ENCODE measurements at regions not wholly inside any gene's neighbourhood (a gene's known extent, or its start where the extent isn't known, plus 50 kb on each side); places are given as distances from the start of the nearest gene placed in this dataset.

DNA sequence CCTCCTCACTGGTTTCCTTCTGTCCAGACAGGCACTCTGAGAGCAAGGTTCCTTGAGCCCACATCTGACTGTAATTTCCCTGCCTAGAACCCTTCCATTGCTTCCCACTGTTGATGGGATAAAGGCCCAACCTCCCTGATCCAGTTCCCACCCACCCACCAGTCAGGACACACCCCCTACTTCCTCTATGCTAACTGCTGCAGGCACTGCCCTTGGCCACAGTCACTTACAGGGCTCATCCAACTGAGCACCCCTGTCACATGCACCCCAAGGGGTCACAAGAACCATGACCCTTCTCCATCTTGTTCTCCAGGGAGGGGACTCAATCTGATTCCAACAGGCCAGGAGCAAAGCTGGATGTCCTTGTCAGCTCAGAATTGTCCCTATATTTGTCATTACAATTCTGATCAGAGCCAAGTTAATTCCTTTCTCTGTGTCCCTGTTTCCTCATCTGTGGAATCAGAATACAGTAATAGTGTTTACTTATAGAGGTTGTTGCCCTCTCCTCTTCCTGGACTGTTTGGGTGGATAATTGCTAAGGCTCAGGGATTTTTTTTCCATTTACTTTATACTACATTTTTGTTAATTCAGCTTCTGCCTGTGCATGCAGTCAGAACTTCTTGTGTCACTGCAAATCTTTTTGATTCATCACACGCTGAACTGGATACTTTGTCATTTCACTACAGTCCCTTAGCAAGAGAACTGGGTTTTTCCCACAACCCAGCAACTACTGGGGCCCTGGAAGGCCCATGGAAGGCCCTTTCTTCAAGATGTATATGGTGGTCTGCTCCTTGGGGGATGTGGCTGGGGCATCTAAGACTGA is 105.6 kb upstream of the MAMLD1 start:
- in situ Hi-C loops (cut with HindIII; ENCODE audit: low pct_unique_long_range_greater_than_20kb, low sequenced_read_pairs) (no loop called here), intact Hi-C loops (cut with micrococcal nuclease; ENCODE audit: unreplicated experiment) (no loop called here)
- CTCF ChIA-PET, result interaction anchor here (0.6 kb wide), 1 partner anchor 212 kb away, joined by 3 read pairs; no protein-coding TSS in a partner anchor
- ATAC-seq, result no peak
- H3K9me3 ChIP-seq (ENCODE audit: control insufficient read depth, insufficient read depth, low read depth, low read length), result no peaks in the 10 kb centered on the region
- no peaks in the 10 kb centered on the region for H3K36me3 ChIP-seq (ENCODE audit: control insufficient read depth, insufficient read depth, low read length)
- H3K27me3 ChIP-seq (ENCODE audit: control insufficient read depth, insufficient read depth, low read length), result no peaks in the 10 kb centered on the region
- no peaks in the 10 kb centered on the region for H3K4me1 ChIP-seq (ENCODE audit: control insufficient read depth, insufficient read depth, low read length)
- H3K4me3 ChIP-seq (ENCODE audit: low read depth in 2 of 2, low read length in 2 of 2), result no peak overlapping the region
- TF ChIP-seq, protein P1, sequence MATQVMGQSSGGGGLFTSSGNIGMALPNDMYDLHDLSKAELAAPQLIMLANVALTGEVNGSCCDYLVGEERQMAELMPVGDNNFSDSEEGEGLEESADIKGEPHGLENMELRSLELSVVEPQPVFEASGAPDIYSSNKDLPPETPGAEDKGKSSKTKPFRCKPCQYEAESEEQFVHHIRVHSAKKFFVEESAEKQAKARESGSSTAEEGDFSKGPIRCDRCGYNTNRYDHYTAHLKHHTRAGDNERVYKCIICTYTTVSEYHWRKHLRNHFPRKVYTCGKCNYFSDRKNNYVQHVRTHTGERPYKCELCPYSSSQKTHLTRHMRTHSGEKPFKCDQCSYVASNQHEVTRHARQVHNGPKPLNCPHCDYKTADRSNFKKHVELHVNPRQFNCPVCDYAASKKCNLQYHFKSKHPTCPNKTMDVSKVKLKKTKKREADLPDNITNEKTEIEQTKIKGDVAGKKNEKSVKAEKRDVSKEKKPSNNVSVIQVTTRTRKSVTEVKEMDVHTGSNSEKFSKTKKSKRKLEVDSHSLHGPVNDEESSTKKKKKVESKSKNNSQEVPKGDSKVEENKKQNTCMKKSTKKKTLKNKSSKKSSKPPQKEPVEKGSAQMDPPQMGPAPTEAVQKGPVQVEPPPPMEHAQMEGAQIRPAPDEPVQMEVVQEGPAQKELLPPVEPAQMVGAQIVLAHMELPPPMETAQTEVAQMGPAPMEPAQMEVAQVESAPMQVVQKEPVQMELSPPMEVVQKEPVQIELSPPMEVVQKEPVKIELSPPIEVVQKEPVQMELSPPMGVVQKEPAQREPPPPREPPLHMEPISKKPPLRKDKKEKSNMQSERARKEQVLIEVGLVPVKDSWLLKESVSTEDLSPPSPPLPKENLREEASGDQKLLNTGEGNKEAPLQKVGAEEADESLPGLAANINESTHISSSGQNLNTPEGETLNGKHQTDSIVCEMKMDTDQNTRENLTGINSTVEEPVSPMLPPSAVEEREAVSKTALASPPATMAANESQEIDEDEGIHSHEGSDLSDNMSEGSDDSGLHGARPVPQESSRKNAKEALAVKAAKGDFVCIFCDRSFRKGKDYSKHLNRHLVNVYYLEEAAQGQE (IDR thresholded peaks at IDR 0.05; ENCODE audit: insufficient read depth in 1 of 2, low read depth in 2 of 2, low read length in 1 of 2), result no peak
- TF ChIP-seq SIN3A (IDR thresholded peaks at IDR 0.05; ENCODE audit: borderline replicate concordance, insufficient read depth, low read depth, low read length) (no peak), TCF7L2 (IDR thresholded peaks at IDR 0.05; ENCODE audit: low read depth, low read length) (no peak), POLR2AphosphoS5 (IDR thresholded peaks at IDR 0.05; ENCODE audit: low read depth, low read length) (no peak)
- TF ChIP-seq, protein P2, sequence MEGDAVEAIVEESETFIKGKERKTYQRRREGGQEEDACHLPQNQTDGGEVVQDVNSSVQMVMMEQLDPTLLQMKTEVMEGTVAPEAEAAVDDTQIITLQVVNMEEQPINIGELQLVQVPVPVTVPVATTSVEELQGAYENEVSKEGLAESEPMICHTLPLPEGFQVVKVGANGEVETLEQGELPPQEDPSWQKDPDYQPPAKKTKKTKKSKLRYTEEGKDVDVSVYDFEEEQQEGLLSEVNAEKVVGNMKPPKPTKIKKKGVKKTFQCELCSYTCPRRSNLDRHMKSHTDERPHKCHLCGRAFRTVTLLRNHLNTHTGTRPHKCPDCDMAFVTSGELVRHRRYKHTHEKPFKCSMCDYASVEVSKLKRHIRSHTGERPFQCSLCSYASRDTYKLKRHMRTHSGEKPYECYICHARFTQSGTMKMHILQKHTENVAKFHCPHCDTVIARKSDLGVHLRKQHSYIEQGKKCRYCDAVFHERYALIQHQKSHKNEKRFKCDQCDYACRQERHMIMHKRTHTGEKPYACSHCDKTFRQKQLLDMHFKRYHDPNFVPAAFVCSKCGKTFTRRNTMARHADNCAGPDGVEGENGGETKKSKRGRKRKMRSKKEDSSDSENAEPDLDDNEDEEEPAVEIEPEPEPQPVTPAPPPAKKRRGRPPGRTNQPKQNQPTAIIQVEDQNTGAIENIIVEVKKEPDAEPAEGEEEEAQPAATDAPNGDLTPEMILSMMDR (IDR thresholded peaks at IDR 0.05), result no peak
- BruUV-seq (replicated peaks), result no TSS peak
- no peak for DNase-seq (ENCODE audit: low read depth, low spot score)
- POLR2A ChIA-PET, result no interaction called here
- H3K27ac ChIP-seq (ENCODE audit: low read length), result no peak overlapping the region

DNA sequence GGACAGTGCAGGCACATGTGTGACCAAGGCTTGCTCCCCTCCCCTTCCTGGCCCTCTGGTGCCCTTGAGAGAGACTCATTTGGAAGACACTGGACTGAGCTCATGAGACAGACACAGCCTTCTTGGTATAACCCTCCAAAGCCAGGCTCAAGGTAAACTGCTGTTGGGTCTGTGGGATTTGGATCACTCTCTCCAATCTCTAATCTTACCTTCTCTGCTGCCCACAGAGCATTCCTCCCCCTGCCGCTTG is 105.0 kb upstream of the MAMLD1 start:
- intact Hi-C loops (cut with micrococcal nuclease; ENCODE audit: unreplicated experiment), result no loop called here
- Histone ChIP-seq H3K4me3 (ENCODE audit: low read depth in 2 of 2, low read length in 2 of 2) (no peak overlapping the region), H3K27me3 (ENCODE audit: control insufficient read depth, insufficient read depth, low read length) (no peaks in the 10 kb centered on the region), H3K36me3 (ENCODE audit: control insufficient read depth, insufficient read depth, low read length) (no peaks in the 10 kb centered on the region), H3K4me1 (ENCODE audit: control insufficient read depth, insufficient read depth, low read length) (no peaks in the 10 kb centered on the region), H3K9me3 (ENCODE audit: control insufficient read depth, insufficient read depth, low read depth, low read length) (no peaks in the 10 kb centered on the region), H3K27ac (ENCODE audit: low read length) (no peak overlapping the region)
- CTCF ChIA-PET, result no interaction called here
- DNase-seq (ENCODE audit: low read depth, low spot score) (no peak), ATAC-seq (no peak)
- TF ChIP-seq, protein P2 (IDR thresholded peaks at IDR 0.05), result no peak
- TF ChIP-seq, protein P1 (IDR thresholded peaks at IDR 0.05; ENCODE audit: insufficient read depth in 1 of 2, low read depth in 2 of 2, low read length in 1 of 2), result no peak
- TF ChIP-seq TCF7L2 (IDR thresholded peaks at IDR 0.05; ENCODE audit: low read depth, low read length), result no peak
- in situ Hi-C loops (cut with HindIII; ENCODE audit: low pct_unique_long_range_greater_than_20kb, low sequenced_read_pairs), result no loop called here
- no TSS peak for BruUV-seq (replicated peaks)
- POLR2A ChIA-PET, result no interaction called here

Data from Panc1 (cell line).